ENCODE measurements at regions not wholly inside any gene's neighbourhood (a gene's known extent, or its start where the extent isn't known, plus 50 kb on each side); places are given as distances from the start of the nearest gene placed in this dataset.
"Not testable (repeated sequence)": the region's sequence is repeated elsewhere in the genome, so short reads cannot be mapped to it uniquely, and the experiment has no call there.

- POLR2A ChIA-PET: not testable (repeated sequence)
These were observed 869.0 kb upstream of the SORCS1 start for GRCh38 chr10:108033518-108033917.

GRCh38 chr10:108031505-108031904 lies 867.0 kb upstream of the SORCS1 start:
- CTCF ChIA-PET: no interaction called here
- Histone ChIP-seq H3K4me3 (ENCODE audit: low read depth in 2 of 2, low read length in 2 of 2) (no peak overlapping the region), H3K27me3 (ENCODE audit: control insufficient read depth, insufficient read depth, low read length) (no peaks in the 10 kb centered on the region), H3K9me3 (ENCODE audit: control insufficient read depth, insufficient read depth, low read depth, low read length) (no peaks in the 10 kb centered on the region), H3K4me1 (ENCODE audit: control insufficient read depth, insufficient read depth, low read length) (no peaks in the 10 kb centered on the region), H3K27ac (ENCODE audit: low read length) (no peak overlapping the region), H3K36me3 (ENCODE audit: control insufficient read depth, insufficient read depth, low read length) (no peaks in the 10 kb centered on the region)
- DNase-seq (ENCODE audit: low read depth, low spot score): no peak
- no peak for ATAC-seq
- POLR2A ChIA-PET: no interaction called here
- intact Hi-C loops (cut with micrococcal nuclease; ENCODE audit: unreplicated experiment): no loop called here
- no TSS peak for BruUV-seq (replicated peaks)
- in situ Hi-C loops (cut with HindIII; ENCODE audit: low pct_unique_long_range_greater_than_20kb, low sequenced_read_pairs): no loop called here
- TF ChIP-seq TCF7L2 (IDR thresholded peaks at IDR 0.05; ENCODE audit: low read depth, low read length) (no peak), REST (IDR thresholded peaks at IDR 0.05; ENCODE audit: insufficient read depth in 1 of 2, low read depth in 2 of 2, low read length in 1 of 2) (no peak), CTCF (IDR thresholded peaks at IDR 0.05) (no peak), POLR2AphosphoS5 (IDR thresholded peaks at IDR 0.05; ENCODE audit: low read depth, low read length) (no peak), SIN3A (IDR thresholded peaks at IDR 0.05; ENCODE audit: borderline replicate concordance, insufficient read depth, low read depth, low read length) (no peak)

More at GRCh38 chr10:108033518-108033917, 869.0 kb upstream of the SORCS1 start:
- H3K4me1 ChIP-seq (ENCODE audit: control insufficient read depth, insufficient read depth, low read length); CTCF ChIA-PET; H3K36me3 ChIP-seq (ENCODE audit: control insufficient read depth, insufficient read depth, low read length); in situ Hi-C loops (cut with HindIII; ENCODE audit: low pct_unique_long_range_greater_than_20kb, low sequenced_read_pairs); H3K9me3 ChIP-seq (ENCODE audit: control insufficient read depth, insufficient read depth, low read depth, low read length); intact Hi-C loops (cut with micrococcal nuclease; ENCODE audit: unreplicated experiment); H3K27ac ChIP-seq (ENCODE audit: low read length); ATAC-seq; BruUV-seq (replicated peaks); DNase-seq (ENCODE audit: low read depth, low spot score); H3K4me3 ChIP-seq (ENCODE audit: low read depth in 2 of 2, low read length in 2 of 2); H3K27me3 ChIP-seq (ENCODE audit: control insufficient read depth, insufficient read depth, low read length): not testable (repeated sequence)

- TF ChIP-seq TCF7L2 (IDR thresholded peaks at IDR 0.05; ENCODE audit: low read depth, low read length) (no peak), REST (IDR thresholded peaks at IDR 0.05; ENCODE audit: insufficient read depth in 1 of 2, low read depth in 2 of 2, low read length in 1 of 2) (no peak), SIN3A (IDR thresholded peaks at IDR 0.05; ENCODE audit: borderline replicate concordance, insufficient read depth, low read depth, low read length) (no peak), CTCF (IDR thresholded peaks at IDR 0.05) (no peak), POLR2AphosphoS5 (IDR thresholded peaks at IDR 0.05; ENCODE audit: low read depth, low read length) (no peak)
- no peaks in the 10 kb centered on the region for H3K36me3 ChIP-seq (ENCODE audit: control insufficient read depth, insufficient read depth, low read length)
- H3K27me3 ChIP-seq (ENCODE audit: control insufficient read depth, insufficient read depth, low read length): no peaks in the 10 kb centered on the region
- BruUV-seq (replicated peaks): no TSS peak
- peaks cover 11% of the 10 kb centered on the region; the same call in 1 of the 2 replicates for H3K9me3 ChIP-seq (ENCODE audit: control insufficient read depth, insufficient read depth, low read depth, low read length)
- H3K4me3 ChIP-seq (ENCODE audit: low read depth in 2 of 2, low read length in 2 of 2): no peak overlapping the region
- in situ Hi-C loops (cut with HindIII; ENCODE audit: low pct_unique_long_range_greater_than_20kb, low sequenced_read_pairs) (no loop called here), intact Hi-C loops (cut with micrococcal nuclease; ENCODE audit: unreplicated experiment) (no loop called here)
- no peak overlapping the region for H3K27ac ChIP-seq (ENCODE audit: low read length)
- H3K4me1 ChIP-seq (ENCODE audit: control insufficient read depth, insufficient read depth, low read length): no peaks in the 10 kb centered on the region
- DNase-seq (ENCODE audit: low read depth, low spot score): no peak
- no peak for ATAC-seq
- ChIA-PET CTCF (no interaction called here), POLR2A (no interaction called here)
These were observed 850.3 kb upstream of the SORCS1 start for GRCh38 chr10:108014902-108015177.

Data from Panc1 (cell line).